GM12878 (cell line): ENCODE measurements at regions not wholly inside any gene's neighbourhood (a gene's known extent, or its start where the extent isn't known, plus 50 kb on each side); places are given as distances from the start of the nearest gene placed in this dataset.

Experiments used
- ATAC-seq: fragments of 200-7000 bp; cut with Tn5 transposase; 3 replicates; pipeline ENCODE4 v1.9.1; 2020; ENCODE audit warnings: mild to moderate bottlenecking, moderate library complexity
- BruUV-seq: library from RNA; stranded (reverse); fragments of 400-500 nt; replicated peaks from 2 replicates; lab custom pipeline; 2021; lab: Mats Ljungman, UMichigan
- CTCF ChIA-PET: fragments of 300-600 bp; sonication (Branson Sonifier 250); formaldehyde crosslinking; extraction: SDS; loops from one replicate; lab custom pipeline; 2021; ENCODE audit warnings: inconsistent platforms; lab: Yijun Ruan, JAX
- POLR2A ChIA-PET: fragments of 350-600 bp; formaldehyde crosslinking; extraction: SDS; loops from one replicate; lab custom pipeline; 2021; ENCODE audit warnings: inconsistent platforms; lab: Charles Lee
- RAD21 ChIA-PET: fragments of 300-600 bp; sonication (Branson Sonifier 250); formaldehyde crosslinking; loops from one replicate; lab custom pipeline; 2023; ENCODE audit warnings: antibody characterized with exemption; ENCODE audit not compliant: unreplicated experiment; lab: Charles Lee
- SMC1A ChIA-PET: fragments of 300-600 bp; sonication (Branson Sonifier 250); formaldehyde crosslinking; loops from one replicate; lab custom pipeline; 2023; ENCODE audit not compliant: unreplicated experiment, uncharacterized antibody; lab: Charles Lee
- DNase-seq: peaks from one replicate; pipeline ENCODE4 v3.0.0-alpha.2; 2011; ENCODE audit warnings: low read depth, low spot score
- FAIRE-seq: peaks from 3 replicates; lab custom pipeline; 2011; peaks lifted over from hg19 to GRCh38; lab: Jason Lieb, UNC
- H2AFZ ChIP-seq: 2 replicates; pipeline ENCODE4 v1.6.0; 2011; ENCODE audit warnings: low read depth, low read length, control low read depth; ENCODE audit not compliant: control insufficient read depth
- H3K27ac ChIP-seq: 2 replicates; pipeline ENCODE4 v1.5.1; 2011; ENCODE audit warnings: control low read depth; ENCODE audit not compliant: control insufficient read depth, insufficient read depth
- H3K27me3 ChIP-seq, 2 experiments: replicated peaks in 1 of 2; 2 replicates each; pipeline versions ENCODE4 v1.6.0 to v1.6.1; 2011; ENCODE audit warnings: low read length in 1 of 2; ENCODE audit not compliant: control insufficient read depth in 2 of 2, insufficient read depth in 2 of 2
- H3K36me3 ChIP-seq, 2 experiments: 2 replicates each; pipeline ENCODE4 v1.5.1; 2011; ENCODE audit warnings: low read length in 1 of 2; ENCODE audit not compliant: control insufficient read depth in 2 of 2, insufficient read depth in 2 of 2
- H3K4me1 ChIP-seq: 2 replicates; pipeline ENCODE4 v1.6.1; 2011; ENCODE audit warnings: mild to moderate bottlenecking, low read length, moderate library complexity, mixed read lengths; ENCODE audit not compliant: control insufficient read depth, insufficient read depth
- H3K4me2 ChIP-seq: 2 replicates; pipeline ENCODE4 v1.6.0; 2011; ENCODE audit warnings: control low read depth; ENCODE audit not compliant: control insufficient read depth, insufficient read depth
- H3K4me3 ChIP-seq: fragments of 200-600 bp; sonication (generic); 2 replicates; pipeline ENCODE4 v1.5.1; 2016
- H3K79me2 ChIP-seq: 2 replicates; pipeline ENCODE4 v1.6.0; 2011; ENCODE audit warnings: low read length; ENCODE audit not compliant: control insufficient read depth, insufficient read depth
- H3K9ac ChIP-seq: 2 replicates; pipeline ENCODE4 v1.8.0; 2011; ENCODE audit warnings: low read length, control low read depth, mixed read lengths; ENCODE audit not compliant: control insufficient read depth, insufficient read depth
- H3K9me3 ChIP-seq: replicated peaks from 3 replicates; pipeline ENCODE4 v1.5.1; 2011; ENCODE audit warnings: mild to moderate bottlenecking, low read length; ENCODE audit not compliant: control insufficient read depth, insufficient read depth
- H4K20me1 ChIP-seq: 2 replicates; pipeline ENCODE4 v1.6.0; 2011; ENCODE audit not compliant: control insufficient read depth, insufficient read depth
- ATF7 ChIP-seq: fragments of 450-650 bp; IDR thresholded peaks from 2 replicates; pipeline ENCODE4 v1.6.1; 2016; ENCODE audit warnings: low read depth, mild to moderate bottlenecking
- BRCA1 ChIP-seq: IDR thresholded peaks from 2 replicates; pipeline ENCODE4 v1.6.1; 2011; ENCODE audit warnings: low read depth, low read length, improper control_type of control experiment
- CREB1 ChIP-seq: IDR thresholded peaks from 2 replicates; pipeline ENCODE4 v1.6.1; 2012; ENCODE audit warnings: low read depth, mild to moderate bottlenecking, inconsistent platforms
- EGR1 ChIP-seq, 2 experiments: IDR thresholded peaks; 1 replicate in 1 of 2; 2 replicates in 1 of 2; pipeline ENCODE4 v1.6.1; 2011 to 2012; ENCODE audit warnings: low read depth in 2 of 2, low read length in 2 of 2, borderline replicate concordance in 1 of 2, mild to moderate bottlenecking in 1 of 2, moderate library complexity in 1 of 2
- GABPA ChIP-seq: IDR thresholded peaks from 2 replicates; pipeline ENCODE4 v1.6.1; 2014; ENCODE audit warnings: antibody characterized with exemption, low read depth, mild to moderate bottlenecking, inconsistent platforms
- KAT2A ChIP-seq: conservative IDR thresholded peaks from 2 replicates; pipeline ENCODE4 v1.6.1; 2011; ENCODE audit warnings: low read depth, low read length; ENCODE audit not compliant: control insufficient read depth
- KLF5 ChIP-seq: fragments of 450-650 bp; IDR thresholded peaks from 2 replicates; pipeline ENCODE4 v1.6.1; 2014; ENCODE audit warnings: mild to moderate bottlenecking; ENCODE audit not compliant: partially characterized antibody
- MTA3 ChIP-seq: IDR thresholded peaks from 2 replicates; pipeline ENCODE4 v1.6.1; 2012; ENCODE audit warnings: low read length, inconsistent platforms, borderline replicate concordance
- NFYA ChIP-seq: IDR thresholded peaks from 2 replicates; pipeline ENCODE4 v1.6.1; 2011; ENCODE audit warnings: low read depth, mild to moderate bottlenecking, low read length, improper control_type of control experiment, borderline replicate concordance
- PAX8 ChIP-seq: fragments of 450-650 bp; IDR thresholded peaks from 2 replicates; pipeline ENCODE4 v1.6.1; 2017; ENCODE audit warnings: mild to moderate bottlenecking, moderate library complexity
- RB1 ChIP-seq: fragments of 450-650 bp; formaldehyde crosslinking; IDR thresholded peaks from 2 replicates; pipeline ENCODE4 v1.6.1; 2017; ENCODE audit warnings: mild to moderate bottlenecking, borderline replicate concordance
- RCOR1 ChIP-seq: conservative IDR thresholded peaks from 2 replicates; pipeline ENCODE4 v1.6.1; 2012; ENCODE audit warnings: low read depth, low read length, improper control_type of control experiment
- RFX5 ChIP-seq: IDR thresholded peaks from 2 replicates; pipeline ENCODE4 v1.6.1; 2011; ENCODE audit warnings: low read depth, low read length, improper control_type of control experiment
- SMC3 ChIP-seq: IDR thresholded peaks from 2 replicates; pipeline ENCODE4 v1.6.1; 2011; ENCODE audit warnings: low read length, improper control_type of control experiment, borderline replicate concordance
- SUPT20H ChIP-seq: IDR thresholded peaks from 2 replicates; pipeline ENCODE4 v1.6.1; 2011; ENCODE audit warnings: low read depth, mild to moderate bottlenecking, low read length, moderate library complexity, borderline replicate concordance; ENCODE audit not compliant: control insufficient read depth
- TAF1 ChIP-seq: IDR thresholded peaks from 2 replicates; pipeline ENCODE4 v1.6.1; 2011; ENCODE audit warnings: mild to moderate bottlenecking, low read depth, low read length, borderline replicate concordance
- WRNIP1 ChIP-seq: IDR thresholded peaks from 2 replicates; pipeline ENCODE4 v1.6.1; 2011; ENCODE audit warnings: low read depth, low read length, improper control_type of control experiment, borderline replicate concordance
- ZNF24 ChIP-seq: fragments of 450-650 bp; IDR thresholded peaks from 2 replicates; pipeline ENCODE4 v1.6.1; 2017; ENCODE audit warnings: antibody characterized with exemption, mild to moderate bottlenecking
- WGBS: methylation state at CpG from one replicate; pipeline ENCODE4 v1.1.6; 2016; ENCODE audit warnings: low lambda C conversion rate; ENCODE audit not compliant: insufficient replicate concordance, insufficient coverage; ENCODE audit errors: missing lambda C conversion rate; 5-methylcytosine and 5-hydroxymethylcytosine counted together
- in situ Hi-C: fragments of 300-500 bp; cut with MboI; formaldehyde crosslinking; loops from 9 replicates; pipeline ENCODE4 v1.14.3; 2018; ENCODE audit warnings: mixed read lengths
- intact Hi-C: fragments of 100-400 bp; cut with micrococcal nuclease; formaldehyde crosslinking; loops from one replicate; pipeline ENCODE4 v1.14.2; 2022; ENCODE audit not compliant: unreplicated experiment
- TF ChIP-seq, protein P1 (sequence below): IDR thresholded peaks from 2 replicates; pipeline ENCODE4 v1.6.1; 2011; ENCODE audit warnings: low read depth, mild to moderate bottlenecking, low read length, moderate library complexity, borderline replicate concordance; ENCODE audit errors: extremely low read depth
- TF ChIP-seq, protein P2 (sequence below): fragments of 450-650 bp; IDR thresholded peaks from 2 replicates; pipeline ENCODE4 v1.6.1; 2016; ENCODE audit warnings: mild to moderate bottlenecking, moderate library complexity, borderline replicate concordance

- no peak for TF ChIP-seq SUPT20H
- TF ChIP-seq GABPA: no peak
- TF ChIP-seq TAF1: no peak
- no peak for TF ChIP-seq CREB1
- TF ChIP-seq SMC3: no peak
- no peak for TF ChIP-seq EGR1 (IDR thresholded peaks at IDR 0.05; ENCODE audit: borderline replicate concordance in 1 of 2, low read depth in 2 of 2, low read length in 2 of 2)
- TF ChIP-seq, protein P1, sequence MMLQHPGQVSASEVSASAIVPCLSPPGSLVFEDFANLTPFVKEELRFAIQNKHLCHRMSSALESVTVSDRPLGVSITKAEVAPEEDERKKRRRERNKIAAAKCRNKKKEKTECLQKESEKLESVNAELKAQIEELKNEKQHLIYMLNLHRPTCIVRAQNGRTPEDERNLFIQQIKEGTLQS: no peak
- TF ChIP-seq BRCA1: no peak
These were observed 294.4 kb downstream of the KBTBD8 start (continued) for GRCh38 chr3:67292356-67293121.

- no peaks in the 10 kb centered on the region for H3K4me1 ChIP-seq
- no peak overlapping the region for H3K4me2 ChIP-seq
- RAD21 ChIA-PET: no interaction called here
- CTCF ChIA-PET: no interaction called here
- no peaks in the 10 kb centered on the region for H3K27me3 ChIP-seq
- DNase-seq (no peak), FAIRE-seq (no peak), ATAC-seq (no peak)
- 33% methylated on average over 3 of the region's 3 CpGs for WGBS
- H3K27ac ChIP-seq: no peak overlapping the region
- H3K36me3 ChIP-seq: no peaks in the 10 kb centered on the region
- no peak overlapping the region for H3K4me3 ChIP-seq
- BruUV-seq: no TSS peak
- H3K79me2 ChIP-seq: no peaks in the 10 kb centered on the region
- POLR2A ChIA-PET: no interaction called here
- H2AFZ ChIP-seq: no peak overlapping the region
- intact Hi-C loops (no loop called here), in situ Hi-C loops (no loop called here)
- H4K20me1 ChIP-seq: no peaks in the 10 kb centered on the region
- SMC1A ChIA-PET: interaction anchor here (0.7 to 1.5 kb wide), 2 partner anchors 118 to 376 kb away, joined by 3 read pairs; no protein-coding TSS in a partner anchor
- H3K9ac ChIP-seq: no peak overlapping the region
- H3K9me3 ChIP-seq: no peaks in the 10 kb centered on the region
- TF ChIP-seq KAT2A (no peak), WRNIP1 (no peak), TAF1 (no peak), RCOR1 (no peak), NFYA (no peak), ZNF24 (no peak), RB1 (no peak), ATF7 (no peak), RFX5 (no peak), MTA3 (no peak), KLF5 (no peak), PAX8 (no peak)
- TF ChIP-seq, protein P2, sequence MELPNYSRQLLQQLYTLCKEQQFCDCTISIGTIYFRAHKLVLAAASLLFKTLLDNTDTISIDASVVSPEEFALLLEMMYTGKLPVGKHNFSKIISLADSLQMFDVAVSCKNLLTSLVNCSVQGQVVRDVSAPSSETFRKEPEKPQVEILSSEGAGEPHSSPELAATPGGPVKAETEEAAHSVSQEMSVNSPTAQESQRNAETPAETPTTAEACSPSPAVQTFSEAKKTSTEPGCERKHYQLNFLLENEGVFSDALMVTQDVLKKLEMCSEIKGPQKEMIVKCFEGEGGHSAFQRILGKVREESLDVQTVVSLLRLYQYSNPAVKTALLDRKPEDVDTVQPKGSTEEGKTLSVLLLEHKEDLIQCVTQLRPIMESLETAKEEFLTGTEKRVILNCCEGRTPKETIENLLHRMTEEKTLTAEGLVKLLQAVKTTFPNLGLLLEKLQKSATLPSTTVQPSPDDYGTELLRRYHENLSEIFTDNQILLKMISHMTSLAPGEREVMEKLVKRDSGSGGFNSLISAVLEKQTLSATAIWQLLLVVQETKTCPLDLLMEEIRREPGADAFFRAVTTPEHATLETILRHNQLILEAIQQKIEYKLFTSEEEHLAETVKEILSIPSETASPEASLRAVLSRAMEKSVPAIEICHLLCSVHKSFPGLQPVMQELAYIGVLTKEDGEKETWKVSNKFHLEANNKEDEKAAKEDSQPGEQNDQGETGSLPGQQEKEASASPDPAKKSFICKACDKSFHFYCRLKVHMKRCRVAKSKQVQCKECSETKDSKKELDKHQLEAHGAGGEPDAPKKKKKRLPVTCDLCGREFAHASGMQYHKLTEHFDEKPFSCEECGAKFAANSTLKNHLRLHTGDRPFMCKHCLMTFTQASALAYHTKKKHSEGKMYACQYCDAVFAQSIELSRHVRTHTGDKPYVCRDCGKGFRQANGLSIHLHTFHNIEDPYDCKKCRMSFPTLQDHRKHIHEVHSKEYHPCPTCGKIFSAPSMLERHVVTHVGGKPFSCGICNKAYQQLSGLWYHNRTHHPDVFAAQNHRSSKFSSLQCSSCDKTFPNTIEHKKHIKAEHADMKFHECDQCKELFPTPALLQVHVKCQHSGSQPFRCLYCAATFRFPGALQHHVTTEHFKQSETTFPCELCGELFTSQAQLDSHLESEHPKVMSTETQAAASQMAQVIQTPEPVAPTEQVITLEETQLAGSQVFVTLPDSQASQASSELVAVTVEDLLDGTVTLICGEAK: no peak
These were observed 296.2 kb downstream of the KBTBD8 start for GRCh38 chr3:67294341-67294740.
